HG02610 (cell line): ENCODE measurements at regions not wholly inside any gene's neighbourhood (a gene's known extent, or its start where the extent isn't known, plus 50 kb on each side); places are given as distances from the start of the nearest gene placed in this dataset.
"Not testable (repeated sequence)": the region's sequence is repeated elsewhere in the genome, so short reads cannot be mapped to it uniquely, and the experiment has no call there.

Experiments
- ATAC-seq: cut with Tn5 transposase; IDR thresholded peaks from one replicate; pipeline ENCODE4 v1.9.1; 2021; ENCODE audit warnings: mild to moderate bottlenecking, moderate library complexity; ENCODE audit not compliant: unreplicated experiment

DNA sequence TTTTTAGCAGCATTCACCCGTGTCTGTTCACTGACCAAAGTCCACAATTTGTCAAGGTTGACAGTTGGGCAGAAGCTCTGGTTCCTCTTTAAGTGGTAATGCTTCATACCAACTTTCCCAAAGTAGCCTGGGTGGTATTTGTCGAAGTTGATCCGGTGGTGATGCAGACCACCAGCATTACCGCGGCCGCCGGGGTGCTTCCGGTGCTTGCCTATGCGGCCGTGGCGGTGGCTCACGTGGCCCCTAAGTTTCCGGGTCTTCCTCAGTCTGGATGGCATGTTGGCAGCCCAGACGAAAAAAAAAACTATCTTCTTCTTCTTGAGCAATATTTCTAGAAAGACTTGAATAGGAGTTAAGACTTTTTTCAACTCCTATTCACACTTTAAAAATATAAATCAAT, 151.4 kb upstream of the RGS17 start:
- ATAC-seq = not testable (repeated sequence)

DNA sequence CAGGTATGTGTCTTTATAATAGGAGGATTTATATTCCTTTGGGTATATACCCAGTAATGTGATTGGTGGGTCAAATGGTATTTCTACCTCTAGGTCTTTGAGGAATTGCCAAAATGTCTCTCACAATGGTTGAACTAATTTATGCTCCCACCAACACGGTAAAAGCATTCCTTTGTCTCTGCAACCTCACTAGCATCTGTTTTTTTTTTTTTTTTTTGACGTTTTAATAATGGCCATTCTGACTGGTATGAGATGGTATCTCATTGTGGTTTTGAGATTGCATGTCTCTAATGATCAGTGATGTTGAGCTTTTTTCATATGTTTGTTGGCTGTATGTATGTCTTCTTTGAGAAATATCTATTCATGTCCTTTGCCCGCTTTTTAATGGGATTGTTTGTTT, 144.9 kb upstream of the RGS17 start:
- no peak for ATAC-seq

DNA sequence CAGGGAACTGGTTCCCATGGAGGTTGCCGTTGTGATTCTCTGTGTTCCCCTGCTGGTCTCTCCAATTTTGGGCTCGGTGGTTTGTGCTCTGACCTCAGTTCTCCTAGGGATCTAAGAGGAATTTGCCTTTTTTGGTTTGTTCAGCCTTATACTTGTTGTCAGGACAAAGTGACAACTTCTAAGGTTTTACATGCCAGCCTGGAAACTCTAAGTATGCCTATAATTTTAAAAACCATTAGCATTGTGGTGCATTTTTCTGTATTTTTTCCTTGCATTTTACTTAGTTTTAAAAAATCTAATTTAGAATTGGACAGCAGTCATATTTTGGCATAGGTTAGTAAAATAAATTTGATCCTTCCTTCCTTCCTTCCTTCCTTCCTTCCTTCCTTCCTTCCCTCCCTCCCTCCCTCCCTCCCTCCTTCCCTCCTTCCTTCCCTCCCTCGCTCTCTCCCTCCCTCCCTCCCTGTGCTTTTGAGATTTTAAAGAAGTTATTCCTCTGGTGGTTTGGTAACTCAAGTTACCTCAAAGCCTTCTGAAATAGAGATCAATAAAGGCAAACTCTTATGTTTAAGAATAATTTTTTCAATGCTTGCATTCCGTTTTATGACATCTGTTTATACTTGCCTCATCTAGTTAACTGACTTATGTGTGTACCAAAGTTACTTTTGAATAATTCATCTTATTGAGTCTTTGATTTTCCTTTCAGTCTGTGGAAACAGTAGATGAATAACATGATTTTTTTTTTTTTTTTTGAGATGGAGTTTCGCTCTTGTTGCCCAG, 141.3 kb upstream of the RGS17 start:
- ATAC-seq = no peak

DNA sequence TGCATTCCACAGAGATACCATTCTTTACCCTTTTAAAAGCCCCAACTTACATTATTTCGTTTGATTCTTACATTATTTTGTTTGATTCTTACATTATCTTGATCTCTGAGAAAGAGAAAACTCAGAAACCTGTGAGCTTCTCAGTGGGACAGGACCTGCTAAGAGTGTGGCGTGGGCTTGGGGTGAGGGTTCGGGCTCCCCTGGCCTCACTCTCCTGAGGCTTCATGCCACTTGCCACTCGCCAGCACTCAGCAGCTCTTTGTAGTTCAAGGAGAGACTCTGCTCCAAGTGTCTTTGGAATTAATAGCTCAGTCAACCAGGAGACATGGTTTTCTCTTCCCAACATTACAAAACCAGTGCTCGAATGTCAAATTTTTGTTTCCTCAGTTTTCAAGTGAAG, 132.4 kb upstream of the RGS17 start:
- no peak for ATAC-seq

DNA sequence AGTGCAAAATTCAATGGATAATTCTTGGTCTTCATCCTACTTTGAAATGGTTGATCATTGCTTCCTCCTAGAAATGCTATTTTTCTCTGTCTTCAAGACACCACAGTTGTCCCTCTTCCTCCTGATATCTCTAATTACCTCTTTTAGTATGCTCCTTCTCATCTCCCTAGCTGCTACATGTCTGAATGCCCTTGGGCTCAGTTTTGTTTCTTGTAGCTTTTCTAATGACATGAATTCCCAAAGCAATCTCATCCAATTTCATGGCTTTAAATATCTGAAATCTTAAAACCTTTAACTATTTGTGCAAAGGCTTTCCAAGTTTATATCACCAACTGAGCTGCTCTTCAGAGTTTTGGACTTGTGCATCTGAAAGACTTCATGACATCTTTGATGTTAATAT, 120.2 kb upstream of the RGS17 start:
- no peak for ATAC-seq

DNA sequence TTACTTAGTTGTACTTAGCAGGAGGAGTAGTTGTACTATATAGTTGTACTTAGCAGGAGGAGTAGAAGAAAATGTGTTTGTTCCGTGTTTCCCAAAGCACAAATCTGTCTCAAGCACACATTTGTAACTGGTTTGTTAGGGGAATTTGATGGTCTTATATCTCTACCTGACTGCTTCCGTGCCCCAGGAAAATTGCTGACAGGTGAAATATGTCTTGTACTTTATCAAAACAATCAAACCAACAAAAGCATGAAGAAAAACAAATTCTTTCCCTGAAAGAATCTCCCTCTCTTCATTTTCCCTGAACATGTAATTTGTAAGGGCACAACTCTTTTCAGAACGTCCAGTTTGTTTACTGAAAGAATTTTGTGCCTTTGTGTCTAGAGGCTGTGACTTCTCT, 106.6 kb upstream of the RGS17 start:
- no peak for ATAC-seq

DNA sequence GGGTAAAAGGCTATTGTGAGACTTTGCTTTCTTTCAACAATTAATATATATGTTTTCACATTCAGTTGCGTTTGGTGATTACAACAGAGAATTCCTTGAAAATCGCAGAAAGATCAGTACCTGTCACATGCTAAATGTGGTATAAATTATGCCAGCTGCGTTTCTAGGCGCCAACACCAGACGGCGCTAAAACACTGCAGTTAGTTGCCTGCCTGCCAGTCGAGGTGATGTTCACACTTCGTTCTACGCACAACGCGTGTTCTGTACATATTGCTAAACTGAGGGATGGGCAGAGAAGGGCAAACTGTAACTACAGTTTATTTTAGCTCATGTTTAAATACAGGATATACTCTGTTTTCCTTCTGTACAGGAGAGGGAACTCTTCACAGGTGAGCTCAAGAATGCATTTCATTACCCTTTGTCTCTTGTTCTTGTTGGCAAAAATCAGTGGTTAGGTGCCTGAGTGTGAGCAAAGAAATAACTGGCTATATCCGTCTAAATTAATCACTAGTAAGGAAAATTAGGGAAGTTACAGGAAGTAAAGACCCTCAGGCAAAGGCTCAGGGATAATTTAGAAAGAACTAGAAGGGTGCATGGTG, 100.1 kb upstream of the RGS17 start:
- no peak for ATAC-seq

DNA sequence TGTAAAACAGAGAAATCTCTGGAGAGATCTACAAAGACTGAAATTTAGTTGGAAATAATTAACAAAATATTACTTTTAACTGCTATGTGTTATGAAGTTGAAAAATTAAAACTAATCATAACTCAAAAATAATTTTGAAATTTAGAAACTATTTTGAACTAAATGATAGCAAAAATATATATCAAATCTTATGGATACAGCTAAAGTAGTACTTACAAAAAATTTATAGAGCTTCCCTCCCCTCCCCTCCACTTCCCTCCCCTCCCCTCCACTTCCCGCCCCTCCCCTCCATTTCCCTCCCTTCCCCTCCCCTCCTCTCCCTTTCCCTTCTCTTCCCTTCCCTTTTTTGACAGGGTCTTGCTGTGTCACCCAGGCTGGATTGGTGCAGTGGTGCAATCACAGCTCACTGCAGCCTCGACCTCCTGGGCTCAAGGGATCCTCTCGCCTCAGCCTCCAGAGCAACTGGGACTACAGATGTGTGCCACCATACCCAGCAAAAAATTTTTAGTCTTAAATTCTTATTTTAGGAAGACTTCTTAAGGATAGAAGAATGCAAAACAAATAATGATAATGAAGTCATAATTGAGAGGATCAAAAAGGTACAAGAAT, 87.2 kb upstream of the RGS17 start:
- ATAC-seq = no peak

DNA sequence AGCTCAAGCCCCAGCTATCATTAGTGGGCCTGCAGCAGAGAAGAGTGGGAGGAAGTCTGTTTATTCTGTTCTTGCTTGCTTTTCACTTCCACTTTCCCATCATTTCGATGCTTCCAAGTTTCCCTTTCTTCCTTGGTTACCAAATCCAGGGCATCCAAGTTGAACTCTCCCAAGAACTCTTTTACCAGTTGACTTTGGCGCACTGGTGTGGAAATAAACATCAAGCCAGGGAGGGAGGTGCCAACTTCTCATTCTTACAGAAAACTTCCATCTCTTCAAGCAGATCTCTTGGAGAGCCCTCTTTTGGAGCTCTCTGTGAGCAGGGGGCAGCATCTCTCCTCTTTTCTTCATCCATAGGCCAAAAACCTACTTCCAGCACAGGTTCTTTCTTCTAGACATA, 85.7 kb upstream of the RGS17 start:
- no peak for ATAC-seq

DNA sequence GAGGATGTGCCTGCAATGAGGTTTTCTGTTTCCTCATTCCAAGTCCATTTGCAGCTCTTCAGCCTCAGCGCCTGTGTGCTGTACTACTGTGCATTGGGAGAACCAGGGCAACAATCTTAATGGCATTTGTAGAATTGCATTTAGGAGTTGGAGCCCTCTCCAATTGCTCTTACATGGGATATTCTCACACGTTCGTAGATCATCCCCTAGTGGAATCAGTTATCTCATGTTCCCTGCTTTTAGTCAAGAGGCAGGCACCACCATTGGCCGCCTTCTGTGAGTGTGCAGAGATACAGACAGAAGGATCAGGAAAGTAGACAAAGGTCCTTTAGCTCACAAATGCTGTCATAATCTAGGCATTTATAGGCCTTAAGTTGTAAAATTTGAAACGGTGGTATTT, 84.2 kb upstream of the RGS17 start:
- no peak for ATAC-seq

DNA sequence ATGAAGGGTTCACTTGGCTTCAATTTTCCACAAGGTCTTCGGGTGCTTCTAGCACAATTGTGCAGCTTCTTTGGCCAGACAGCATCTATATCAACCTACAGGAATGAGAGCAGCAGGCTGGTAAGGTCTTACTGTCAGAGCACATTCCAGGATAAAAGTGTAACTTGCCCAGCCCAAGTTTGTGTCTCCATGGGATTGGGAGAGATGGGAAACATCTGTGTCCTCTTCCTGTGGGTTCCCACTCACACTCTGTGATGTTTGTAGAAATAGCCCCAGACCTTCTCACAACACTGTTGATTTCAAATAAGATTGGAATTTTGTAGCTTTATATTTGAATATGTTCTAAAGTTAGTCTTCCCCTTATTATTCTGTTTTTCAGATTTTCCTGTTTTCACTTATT, 83.4 kb upstream of the RGS17 start:
- ATAC-seq = no peak

DNA sequence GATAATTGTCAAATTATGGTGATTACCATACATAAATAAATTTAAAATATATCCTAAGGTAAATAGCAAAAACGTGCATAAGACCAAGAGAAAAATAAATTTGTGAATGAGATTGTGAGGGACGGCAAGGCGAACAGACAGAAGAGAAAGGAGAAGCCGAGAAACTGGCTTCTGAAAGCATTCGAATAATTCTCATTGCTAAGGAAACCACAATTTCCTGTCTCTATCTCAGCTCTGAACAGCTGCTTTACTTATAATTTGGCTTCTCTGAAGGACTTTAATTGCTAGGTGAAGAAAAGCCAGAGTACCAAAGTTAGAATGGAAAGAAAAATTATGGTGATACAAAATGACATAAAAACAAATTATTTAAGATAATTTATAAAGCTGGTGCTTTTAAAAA, 79.0 kb upstream of the RGS17 start:
- ATAC-seq = peak; percentile 54

DNA sequence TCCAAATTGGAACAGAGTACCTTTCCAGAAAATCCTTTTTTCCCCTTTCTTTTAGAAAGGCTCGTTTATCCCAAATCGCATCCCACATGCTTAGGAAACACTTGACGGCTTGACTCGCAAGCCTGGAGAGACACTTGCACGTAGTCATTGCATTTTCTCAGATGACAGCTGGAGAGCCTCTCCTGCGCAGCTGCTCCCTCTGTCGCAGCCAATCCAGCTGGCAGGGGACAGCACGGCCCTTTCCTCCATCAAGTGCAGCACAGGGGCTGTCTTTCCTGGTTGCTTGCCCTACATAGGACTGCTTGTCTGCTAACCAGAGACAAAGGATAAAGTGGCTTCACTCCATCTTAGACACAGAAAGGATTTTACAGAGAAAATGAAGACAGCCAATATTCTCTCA, 77.6 kb upstream of the RGS17 start:
- no peak for ATAC-seq

DNA sequence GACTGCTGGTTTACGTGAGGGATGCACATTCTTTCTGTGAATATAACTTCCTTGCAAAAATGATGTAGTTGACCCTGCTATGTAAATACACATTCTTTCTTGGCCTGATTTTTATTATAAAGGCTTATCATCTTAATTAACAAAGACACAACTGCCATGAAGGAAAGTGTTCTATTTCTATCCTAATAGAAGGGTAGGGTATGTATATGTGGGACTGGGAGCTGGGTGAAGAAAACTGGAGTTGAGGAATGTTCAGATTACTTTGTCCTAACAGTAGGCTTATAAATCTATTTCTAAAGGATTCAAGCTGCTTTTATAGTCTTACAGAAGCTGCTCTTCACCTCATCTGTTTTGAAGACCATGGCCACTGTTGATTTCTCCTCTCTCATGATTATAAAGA, 76.5 kb upstream of the RGS17 start:
- ATAC-seq = no peak

DNA sequence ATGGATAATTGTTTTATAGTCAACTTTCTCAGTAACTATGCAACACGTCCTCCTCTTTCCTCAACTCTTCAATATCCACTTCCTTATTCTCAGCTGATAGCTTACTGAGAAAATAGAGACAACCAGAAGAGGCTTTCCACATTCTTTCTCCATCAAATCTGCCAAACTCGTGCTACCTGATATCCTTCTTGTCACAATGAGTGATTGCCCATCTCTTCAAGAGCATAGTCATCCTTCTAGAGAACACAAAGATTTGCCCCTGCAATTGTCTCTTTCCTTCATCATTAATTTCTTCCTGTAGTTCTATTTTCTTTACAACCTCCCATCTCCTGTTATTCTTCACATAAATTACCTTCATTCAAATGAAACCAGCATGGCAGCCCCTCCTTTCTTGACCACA, 75.9 kb upstream of the RGS17 start:
- ATAC-seq = no peak

DNA sequence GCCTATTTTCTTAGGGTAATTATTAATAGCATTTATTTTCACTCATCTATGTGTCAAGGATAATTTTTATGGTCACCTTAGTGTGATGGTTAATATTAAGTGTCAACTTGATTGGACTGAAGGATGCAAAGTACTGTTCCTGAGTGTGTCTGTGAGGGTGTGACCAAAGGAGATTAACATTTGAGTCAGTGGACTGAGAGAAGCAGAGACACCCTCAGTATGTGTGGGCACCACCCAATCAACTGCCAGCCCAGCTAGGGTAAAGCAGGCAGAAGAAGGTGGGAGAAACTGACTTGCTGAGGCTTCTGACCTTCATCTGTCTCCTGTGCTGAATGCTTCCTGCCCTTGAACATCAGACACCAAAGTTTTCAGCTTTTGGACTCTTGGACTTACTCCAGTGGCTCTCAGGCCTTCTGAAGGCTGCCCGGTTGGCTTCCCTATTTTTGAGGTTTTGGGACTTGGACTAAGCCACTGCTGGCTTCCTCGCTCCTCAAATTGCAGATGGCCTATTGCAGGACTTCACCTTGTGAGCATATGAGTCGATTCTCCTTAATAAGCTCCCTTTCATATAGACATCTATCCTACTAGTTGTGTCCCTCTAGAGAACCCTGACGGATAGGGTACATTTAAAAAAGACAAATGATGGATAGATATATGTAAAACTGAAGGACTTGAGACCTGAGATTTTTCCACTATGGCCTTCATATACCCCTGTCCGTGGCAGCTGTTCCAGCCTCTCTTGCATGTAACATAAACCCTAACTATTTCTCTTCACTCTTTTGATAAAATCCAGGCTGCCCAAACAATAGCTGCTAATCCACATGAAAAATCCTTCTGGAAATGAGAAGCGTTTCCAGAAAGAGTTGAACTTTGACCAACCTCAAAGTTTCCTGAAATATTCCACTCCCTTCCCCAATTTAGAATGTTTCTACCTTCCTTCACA, 62.1 kb upstream of the RGS17 start:
- ATAC-seq = no peak

DNA sequence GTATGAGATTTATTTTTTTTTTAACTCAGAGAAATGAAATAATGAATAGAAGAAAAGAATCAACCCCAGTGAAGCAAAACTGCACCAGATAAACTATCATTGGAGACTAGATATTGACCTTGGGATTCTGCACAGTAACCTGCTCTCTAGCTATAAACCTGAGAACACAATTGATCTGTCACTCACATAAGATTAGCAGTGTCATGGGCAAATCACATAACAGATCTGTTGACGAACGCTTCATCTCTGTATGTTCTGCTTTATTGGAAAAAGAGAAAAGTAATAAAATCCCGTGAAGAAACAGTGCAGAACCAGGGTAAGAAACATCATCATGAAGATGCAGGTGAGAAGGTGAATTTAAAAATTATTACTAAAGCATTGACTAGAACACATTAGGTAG, 52.8 kb upstream of the RGS17 start:
- no peak for ATAC-seq
